ENCODE measurements at regions not wholly inside any gene's neighbourhood (a gene's known extent, or its start where the extent isn't known, plus 50 kb on each side); places are given as distances from the start of the nearest gene placed in this dataset.

GRCh38 chr1:93784538-93784937 is 94.5 kb downstream of the DNTTIP2 start:
- H3K4me3 ChIP-seq (ENCODE audit: low read length) = no peak overlapping the region
- DNase-seq (ENCODE audit: low read depth) = no peak
- no peak for TF ChIP-seq CTCF (conservative IDR thresholded peaks at IDR 0.05; ENCODE audit: low read length)

- H3K4me3 ChIP-seq (ENCODE audit: low read length) = no peak overlapping the region
- TF ChIP-seq CTCF (conservative IDR thresholded peaks at IDR 0.05; ENCODE audit: low read length) = no peak
- no peak for DNase-seq (ENCODE audit: low read depth)
Observed at GRCh38 chr1:93783876-93784275, 95.1 kb downstream of the DNTTIP2 start.

- DNase-seq (ENCODE audit: low read depth) = peak; percentile 73
- H3K4me3 ChIP-seq (ENCODE audit: low read length) = no peak overlapping the region
Observed at GRCh38 chr1:93779540-93780165, 98.0 kb upstream of the BCAR3 start.

GRCh38 chr1:93778457-93778856 is 96.8 kb upstream of the BCAR3 start:
- H3K4me3 ChIP-seq (ENCODE audit: low read length) = no peak overlapping the region
- DNase-seq (ENCODE audit: low read depth) = no peak
- TF ChIP-seq CTCF (conservative IDR thresholded peaks at IDR 0.05; ENCODE audit: low read length) = no peak

More at GRCh38 chr1:93779540-93780165, 98.0 kb upstream of the BCAR3 start:
- no peak for TF ChIP-seq CTCF (conservative IDR thresholded peaks at IDR 0.05; ENCODE audit: low read length)

- no peak overlapping the region for H3K4me3 ChIP-seq (ENCODE audit: low read length)
- no peak for TF ChIP-seq CTCF (conservative IDR thresholded peaks at IDR 0.05; ENCODE audit: low read length)
- no peak for DNase-seq (ENCODE audit: low read depth)
Observed at GRCh38 chr1:93777255-93777654, 95.6 kb upstream of the BCAR3 start.

- H3K4me3 ChIP-seq (ENCODE audit: low read length) = no peak overlapping the region
- DNase-seq (ENCODE audit: low read depth) = no peak
- TF ChIP-seq CTCF (conservative IDR thresholded peaks at IDR 0.05; ENCODE audit: low read length) = no peak
Observed at GRCh38 chr1:93776728-93777127, 95.1 kb upstream of the BCAR3 start.

GRCh38 chr1:93775224-93775623 is 93.6 kb upstream of the BCAR3 start:
- no peak overlapping the region for H3K4me3 ChIP-seq (ENCODE audit: low read length)
- no peak for DNase-seq (ENCODE audit: low read depth)
- no peak for TF ChIP-seq CTCF (conservative IDR thresholded peaks at IDR 0.05; ENCODE audit: low read length)

Data from AG10803 (cell line).